ENCODE measurements at regions not wholly inside any gene's neighbourhood (a gene's known extent, or its start where the extent isn't known, plus 50 kb on each side); places are given as distances from the start of the nearest gene placed in this dataset.

DNA sequence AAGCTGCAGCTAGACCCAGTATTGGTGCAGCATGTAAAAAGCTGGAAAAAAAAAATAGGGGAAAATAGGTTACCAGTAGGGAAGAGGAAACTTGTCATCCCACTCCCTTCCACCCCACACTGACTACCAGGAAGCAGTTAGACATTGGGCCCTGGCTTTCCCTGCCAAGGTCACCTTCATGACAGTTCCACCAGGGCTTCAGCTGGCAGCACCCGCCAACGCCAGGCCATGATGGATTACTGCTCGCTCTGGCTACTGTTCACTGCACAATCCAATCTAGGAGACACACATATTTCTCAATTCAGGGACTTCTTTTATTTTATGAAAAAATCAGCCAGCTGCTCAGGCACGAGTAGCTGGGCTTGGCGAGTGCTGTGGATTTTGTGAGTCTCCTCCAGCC is 127.7 kb downstream of the DMRTA2 start:
- DNase-seq (ENCODE audit: low read depth), result no peak

- no peak for DNase-seq (ENCODE audit: low read depth)
Observed at GRCh38 chr1:50292276-50292675, 131.0 kb downstream of the DMRTA2 start.

DNA sequence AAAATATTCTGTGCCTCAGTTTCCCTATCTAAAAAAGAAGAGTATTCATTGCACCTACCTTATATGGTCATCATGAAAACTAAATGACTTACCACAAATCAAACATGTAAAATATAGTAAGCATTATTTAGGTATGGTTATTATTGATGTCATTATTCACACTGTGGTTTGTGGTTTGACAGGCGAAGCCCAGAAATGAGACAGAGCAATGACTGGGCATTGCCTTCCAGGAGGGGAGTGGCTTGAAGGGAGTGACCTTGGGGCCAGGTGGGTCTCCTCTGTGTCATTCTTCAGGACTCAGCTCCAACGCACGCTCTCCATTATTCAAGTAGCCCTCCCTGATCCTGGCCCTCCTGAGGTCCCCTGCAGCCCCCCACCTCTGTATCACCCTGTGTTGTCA is 133.7 kb downstream of the DMRTA2 start:
- DNase-seq (ENCODE audit: low read depth), result no peak

DNA sequence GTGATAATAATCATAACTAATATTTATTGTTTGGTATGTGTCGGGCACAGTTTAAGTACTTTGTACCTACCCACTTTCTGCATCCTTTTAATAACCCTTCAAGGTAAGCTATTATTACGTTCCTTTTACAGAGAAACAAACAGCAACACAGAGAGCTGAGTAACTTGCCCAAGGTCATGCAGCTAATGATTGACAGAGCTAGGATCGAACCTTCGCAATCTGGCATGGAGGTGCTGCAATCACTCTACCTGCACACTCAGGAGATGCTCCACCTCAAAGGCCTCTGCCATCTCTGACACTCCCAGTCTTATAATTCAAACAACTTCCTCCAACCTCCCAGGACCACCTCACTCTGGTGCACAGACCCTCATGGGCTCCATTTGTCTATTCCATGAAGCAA is 137.2 kb downstream of the DMRTA2 start:
- no peak for DNase-seq (ENCODE audit: low read depth)

- no peak for DNase-seq (ENCODE audit: low read depth)
Observed at GRCh38 chr1:50279622-50280330, 143.5 kb downstream of the DMRTA2 start.

- no peak for DNase-seq (ENCODE audit: low read depth)
Observed at GRCh38 chr1:50278961-50279360, 144.3 kb downstream of the DMRTA2 start.

DNA sequence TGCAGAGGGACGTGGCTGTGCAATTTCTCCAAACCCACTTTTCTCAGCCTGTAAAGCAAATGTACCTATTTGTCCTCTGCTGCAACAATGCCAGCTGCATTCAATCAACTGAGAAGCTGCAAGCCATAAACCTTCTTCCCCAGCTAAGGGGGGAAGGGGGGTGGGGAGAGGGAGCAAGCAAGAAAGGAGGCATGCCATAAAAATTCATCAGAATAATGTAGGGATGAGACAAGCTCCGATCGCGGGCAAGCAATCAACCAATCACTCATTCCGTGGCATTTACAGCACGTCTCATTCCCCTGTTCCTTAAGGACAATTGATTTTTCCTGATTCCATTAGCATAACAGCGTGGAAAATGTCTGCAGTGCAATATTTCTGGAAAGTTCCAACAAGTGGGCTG is 144.8 kb downstream of the DMRTA2 start:
- no peak for DNase-seq (ENCODE audit: low read depth)

- DNase-seq (ENCODE audit: low read depth), result no peak
Observed at GRCh38 chr1:50275566-50275965, 147.7 kb downstream of the DMRTA2 start.

DNA sequence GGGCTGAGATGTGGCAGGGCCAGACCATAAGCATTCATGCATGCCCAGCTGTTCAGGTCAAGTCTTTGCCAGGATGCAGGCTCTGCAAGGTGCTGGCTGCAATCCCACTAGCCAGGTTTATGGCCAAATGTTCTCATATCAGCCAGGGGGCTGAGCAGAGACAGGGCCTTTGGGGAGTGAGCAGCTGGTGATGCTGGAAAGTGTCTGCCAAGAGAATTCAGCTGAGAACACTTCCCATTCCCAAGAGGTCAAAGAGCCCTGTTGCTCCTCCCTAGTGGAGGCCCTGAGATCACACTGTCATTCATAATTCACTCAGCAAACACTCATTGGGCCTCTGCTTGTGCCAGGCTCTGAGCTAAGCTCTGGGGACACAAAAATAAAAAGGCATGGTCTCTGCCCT is 150.3 kb downstream of the DMRTA2 start:
- DNase-seq (ENCODE audit: low read depth), result no peak

- no peak for DNase-seq (ENCODE audit: low read depth)
Observed at GRCh38 chr1:50271968-50272578, 151.2 kb downstream of the DMRTA2 start.

DNA sequence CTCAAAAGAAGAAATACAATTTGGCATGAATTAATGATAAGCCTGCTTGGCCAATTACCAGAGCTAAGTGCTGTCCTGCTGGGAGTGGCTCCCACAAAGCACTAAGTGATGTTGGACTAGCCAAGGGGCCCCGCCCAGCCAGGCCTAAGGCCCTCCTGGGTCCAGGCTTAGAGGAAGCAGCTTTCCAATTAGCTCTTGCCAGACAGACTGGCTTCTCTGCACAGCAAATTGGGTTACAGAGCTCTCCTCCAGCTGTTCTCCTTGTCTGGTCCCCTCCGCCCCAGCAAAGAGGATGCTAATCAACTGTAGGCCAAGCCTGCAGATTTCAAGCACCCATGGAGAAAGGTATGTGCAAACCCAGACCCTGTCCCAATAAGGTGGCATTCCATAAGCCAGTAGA is 151.9 kb downstream of the DMRTA2 start:
- no peak for DNase-seq (ENCODE audit: low read depth)

DNA sequence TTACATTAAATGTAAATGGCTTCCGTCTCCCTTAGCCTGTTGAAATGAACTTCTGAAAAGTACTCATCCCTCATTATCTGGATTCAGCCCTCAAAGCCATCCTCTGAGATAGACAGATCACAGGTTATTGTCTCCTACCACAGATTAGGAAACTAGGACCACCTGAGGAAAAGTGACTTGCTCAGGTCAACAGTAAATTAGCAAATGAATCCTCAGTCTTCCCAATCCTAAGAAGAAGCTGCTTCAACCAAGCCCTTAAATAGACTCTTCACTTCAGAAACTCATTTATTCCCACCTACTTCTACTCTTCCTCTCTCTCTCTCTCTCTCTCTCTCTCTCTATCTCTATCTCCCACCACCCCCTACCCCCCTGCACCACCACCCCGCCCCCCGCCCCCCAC is 152.3 kb downstream of the DMRTA2 start:
- no peak for DNase-seq (ENCODE audit: low read depth)

- DNase-seq (ENCODE audit: low read depth), result no peak
Observed at GRCh38 chr1:50268049-50268448, 155.2 kb downstream of the DMRTA2 start.

DNA sequence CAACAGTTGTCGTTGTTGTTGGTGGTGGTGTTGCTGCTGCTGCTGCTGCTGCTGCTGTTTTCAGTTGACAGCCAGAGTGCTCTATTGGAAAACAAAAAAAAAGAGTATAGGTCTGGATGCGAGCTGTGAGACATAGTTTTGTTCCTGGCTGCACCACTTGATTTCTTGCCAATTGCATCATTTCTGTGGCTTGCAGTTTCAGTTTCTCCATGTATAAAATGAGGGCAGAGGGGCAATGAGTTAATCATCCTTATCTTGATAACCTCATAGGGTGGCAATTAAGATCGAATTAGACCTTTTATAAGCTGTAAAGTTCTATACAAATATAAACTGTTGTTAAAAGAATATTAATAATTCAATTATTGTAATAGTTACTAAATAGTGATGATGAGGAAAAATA is 156.7 kb downstream of the DMRTA2 start:
- DNase-seq (ENCODE audit: low read depth), result no peak

DNA sequence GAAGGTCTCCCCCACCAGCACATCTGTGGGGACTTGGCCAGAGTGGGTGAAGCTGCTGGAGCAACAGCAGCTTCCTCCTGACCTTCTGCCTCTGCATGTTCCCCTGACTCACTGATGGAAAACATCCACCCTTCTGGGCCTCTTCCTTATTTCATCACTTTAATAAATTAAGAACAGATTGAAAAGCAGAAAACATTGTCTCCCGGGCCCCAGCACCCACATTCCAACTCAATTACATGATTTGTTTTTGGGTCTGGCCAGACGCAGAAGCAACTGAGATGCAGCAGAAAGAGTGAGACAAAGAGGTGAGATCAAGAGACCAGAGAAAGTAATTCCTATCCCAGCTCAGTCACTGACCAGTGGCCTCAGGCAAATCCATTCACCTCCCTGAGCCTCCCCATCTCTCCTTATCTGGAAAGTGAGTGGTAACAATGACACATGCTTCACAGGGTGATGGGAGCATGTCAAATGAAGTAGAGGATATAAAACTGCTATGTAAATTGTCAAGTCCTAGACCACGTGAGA is 157.1 kb downstream of the ELAVL4 start:
- DNase-seq (ENCODE audit: low read depth), result no peak

- DNase-seq (ENCODE audit: low read depth), result no peak
Observed at GRCh38 chr1:50264590-50264989, 155.9 kb downstream of the ELAVL4 start.

DNA sequence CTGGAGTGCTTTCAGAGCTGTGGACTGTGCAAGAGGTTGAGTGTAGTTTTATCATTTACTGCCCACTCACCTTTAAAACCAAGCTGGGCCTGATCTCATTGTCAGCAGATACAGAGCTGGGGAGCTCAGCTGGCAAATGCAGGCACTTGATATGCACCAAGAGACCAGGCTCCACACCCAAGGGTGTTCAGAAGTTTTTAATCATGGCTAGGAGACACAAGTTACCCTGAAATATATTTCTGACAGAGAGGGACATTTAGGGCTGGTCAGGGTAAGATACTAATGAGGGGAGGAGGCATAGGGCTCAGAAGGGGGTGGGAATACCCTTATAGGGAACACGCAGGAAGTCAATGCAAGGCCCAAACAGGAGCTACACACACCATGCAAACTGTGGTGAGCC is 153.7 kb downstream of the ELAVL4 start:
- DNase-seq (ENCODE audit: low read depth), result no peak

- DNase-seq (ENCODE audit: low read depth), result no peak
Observed at GRCh38 chr1:50261951-50262350, 153.2 kb downstream of the ELAVL4 start.

GRCh38 chr1:50257940-50258685 is 149.4 kb downstream of the ELAVL4 start:
- no peak for DNase-seq (ENCODE audit: low read depth)

GRCh38 chr1:50257029-50257428 is 148.3 kb downstream of the ELAVL4 start:
- DNase-seq (ENCODE audit: low read depth), result no peak

Data from Daoy (cell line).